ENCODE measurements at regions not wholly inside any gene's neighbourhood (a gene's known extent, or its start where the extent isn't known, plus 50 kb on each side); places are given as distances from the start of the nearest gene placed in this dataset.
A peak's percentile ranks its signal among the peaks of the same experiment; 100 is the strongest.

- DNase-seq, result no peak
These were observed 1198.5 kb downstream of the EFNB2 start for GRCh38 chr13:105336706-105337576.

- no peak for DNase-seq
These were observed 1201.3 kb downstream of the EFNB2 start for GRCh38 chr13:105334211-105334610.

- DNase-seq, result no peak
These were observed 1202.0 kb downstream of the EFNB2 start for GRCh38 chr13:105333416-105333815.

- DNase-seq, result no peak
These were observed 1206.1 kb downstream of the EFNB2 start for GRCh38 chr13:105329359-105329758.

GRCh38 chr13:105328212-105328611, 1207.2 kb downstream of the EFNB2 start:
- no peak for DNase-seq

- DNase-seq, result no peak
These were observed 1207.8 kb downstream of the EFNB2 start for GRCh38 chr13:105327581-105328126.

- no peak for DNase-seq
These were observed 1215.6 kb downstream of the EFNB2 start for GRCh38 chr13:105319875-105320274.

GRCh38 chr13:105316731-105317130, 1218.7 kb downstream of the EFNB2 start:
- DNase-seq, result no peak

- no peak for DNase-seq
These were observed 1222.6 kb downstream of the EFNB2 start for GRCh38 chr13:105312906-105313305.

- DNase-seq, result no peak
These were observed 1224.4 kb downstream of the EFNB2 start for GRCh38 chr13:105311094-105311493.

GRCh38 chr13:105307776-105308175, 1227.7 kb downstream of the EFNB2 start:
- DNase-seq, result no peak

- no peak for DNase-seq
These were observed 1237.6 kb downstream of the EFNB2 start for GRCh38 chr13:105297839-105298238.

GRCh38 chr13:105291987-105292386, 1243.5 kb downstream of the EFNB2 start:
- DNase-seq, result no peak

- DNase-seq, result no peak
These were observed 1244.9 kb downstream of the EFNB2 start for GRCh38 chr13:105290596-105290995.

- no peak for DNase-seq
These were observed 1249.9 kb downstream of the EFNB2 start for GRCh38 chr13:105285526-105285925.

GRCh38 chr13:105282406-105283285, 1252.8 kb downstream of the EFNB2 start:
- no peak for DNase-seq

GRCh38 chr13:105278943-105279381, 1256.5 kb downstream of the EFNB2 start:
- DNase-seq, result peak; percentile 66 to 75

- no peak for DNase-seq
These were observed 1258.9 kb downstream of the EFNB2 start for GRCh38 chr13:105276571-105276970.

- no peak for DNase-seq
These were observed 1261.7 kb downstream of the EFNB2 start for GRCh38 chr13:105273665-105274222.

GRCh38 chr13:105272660-105273631, 1262.5 kb downstream of the EFNB2 start:
- no peak for DNase-seq

- no peak for DNase-seq
These were observed 1268.8 kb downstream of the EFNB2 start for GRCh38 chr13:105266615-105267014.

GRCh38 chr13:105262579-105262978, 1272.9 kb downstream of the EFNB2 start:
- no peak for DNase-seq
